Umbilical cord (tissue), 1 donor: ENCODE measurements at regions not wholly inside any gene's neighbourhood (a gene's known extent, or its start where the extent isn't known, plus 50 kb on each side); places are given as distances from the start of the nearest gene placed in this dataset.
A peak's percentile ranks its signal among the peaks of the same experiment; 100 is the strongest.

ENCODE experiments used
- DNase-seq: peaks from one replicate; pipeline ENCODE4 v3.0.0-alpha.2; 2015; ENCODE audit warnings: low spot score

DNA sequence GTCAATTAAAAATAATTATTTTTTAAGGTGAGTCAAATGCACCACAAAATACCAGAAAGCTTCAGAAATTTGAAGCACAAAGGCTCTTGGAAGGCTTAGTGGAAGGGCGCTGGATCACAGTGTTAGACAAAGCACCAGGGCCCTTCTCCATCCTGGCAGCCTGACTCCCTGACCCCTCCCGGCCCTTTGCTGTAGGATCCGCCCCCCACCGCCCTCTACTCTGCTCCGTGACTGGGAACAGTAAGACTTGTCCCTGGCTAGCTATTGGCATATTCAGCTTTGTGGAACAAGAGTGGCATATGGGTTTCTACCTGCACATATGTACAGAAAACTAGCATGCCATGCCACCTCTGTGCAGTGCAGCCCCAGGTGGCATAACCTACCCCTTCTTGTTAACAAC, 222.1 kb downstream of the SYK start:
- DNase-seq = no peak

DNA sequence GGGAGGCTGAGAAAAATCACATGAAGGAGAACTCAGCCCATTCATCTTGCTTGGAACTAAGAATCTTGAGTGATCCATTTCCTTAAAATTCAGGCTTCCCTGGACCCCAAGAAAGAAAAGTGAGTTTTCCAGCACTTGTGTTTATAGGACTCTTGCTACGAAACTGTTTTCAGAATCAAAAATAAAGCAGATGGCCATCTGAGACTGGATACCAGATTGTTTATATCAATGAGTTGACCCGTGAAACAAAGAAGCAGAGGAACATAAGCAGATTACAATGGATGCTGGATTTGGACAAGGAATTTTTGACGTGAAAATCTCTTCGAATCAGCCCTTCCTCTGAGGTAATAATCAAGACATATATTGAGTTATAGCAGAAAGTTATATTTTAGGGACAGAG, 223.2 kb downstream of the SYK start:
- DNase-seq = no peak

DNA sequence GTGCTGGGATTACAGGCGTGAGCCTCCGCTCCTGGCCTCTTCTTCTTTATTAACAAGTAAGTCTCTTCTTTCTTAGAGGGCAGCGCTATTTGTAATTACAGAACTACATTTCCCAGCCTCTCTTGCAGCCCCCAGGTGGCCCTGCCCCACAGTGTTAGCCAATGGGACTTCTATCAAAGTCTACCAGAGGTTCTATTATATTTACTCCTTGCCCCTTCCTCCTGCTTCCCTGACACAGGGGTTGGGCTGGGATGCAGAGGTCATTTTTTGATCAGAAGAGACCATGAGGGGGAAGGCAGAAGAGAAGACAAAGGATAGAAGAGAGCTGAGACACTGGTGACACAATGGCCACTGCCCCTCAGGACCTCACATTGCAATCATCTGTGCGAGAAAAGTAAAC, 224.2 kb downstream of the SYK start:
- DNase-seq = no peak

DNA sequence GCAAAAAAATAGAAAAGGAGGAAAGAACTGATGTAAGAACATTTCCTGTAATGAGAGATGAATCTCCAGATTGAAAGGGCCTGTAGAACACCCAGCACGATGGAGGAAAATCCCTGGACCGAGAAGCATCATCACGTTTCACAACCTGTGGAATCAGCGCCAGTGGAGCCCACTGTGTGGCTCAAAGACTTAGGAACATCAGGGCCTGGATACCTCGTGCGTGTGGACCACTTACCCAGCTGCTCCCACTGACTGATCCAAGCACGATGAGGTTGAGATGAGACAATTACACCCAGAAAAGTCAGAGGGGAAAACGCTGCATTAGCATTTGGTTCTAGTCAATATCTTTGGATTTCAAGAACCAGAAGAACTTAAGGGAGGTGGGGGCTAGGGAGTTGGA, 224.6 kb downstream of the SYK start:
- DNase-seq = no peak

DNA sequence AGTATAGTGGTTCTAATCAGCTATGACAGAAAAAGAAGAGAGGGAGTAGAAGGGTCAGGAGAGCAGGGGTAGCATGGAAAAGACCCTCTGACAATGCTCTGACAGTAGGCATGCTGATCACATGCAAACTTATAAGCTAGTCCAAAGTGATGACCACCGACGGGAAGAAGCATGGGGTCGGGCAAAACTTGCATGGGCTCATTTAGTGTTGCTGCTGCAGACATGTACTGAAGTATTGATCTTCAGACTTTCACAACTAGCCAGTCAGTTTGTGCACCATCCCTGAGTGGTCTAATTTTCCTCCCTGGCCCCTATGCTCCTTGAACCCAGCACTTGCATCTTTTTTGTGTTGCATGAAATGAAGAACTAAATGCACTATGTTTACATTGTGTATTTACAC, 225.4 kb downstream of the SYK start:
- no peak for DNase-seq

DNA sequence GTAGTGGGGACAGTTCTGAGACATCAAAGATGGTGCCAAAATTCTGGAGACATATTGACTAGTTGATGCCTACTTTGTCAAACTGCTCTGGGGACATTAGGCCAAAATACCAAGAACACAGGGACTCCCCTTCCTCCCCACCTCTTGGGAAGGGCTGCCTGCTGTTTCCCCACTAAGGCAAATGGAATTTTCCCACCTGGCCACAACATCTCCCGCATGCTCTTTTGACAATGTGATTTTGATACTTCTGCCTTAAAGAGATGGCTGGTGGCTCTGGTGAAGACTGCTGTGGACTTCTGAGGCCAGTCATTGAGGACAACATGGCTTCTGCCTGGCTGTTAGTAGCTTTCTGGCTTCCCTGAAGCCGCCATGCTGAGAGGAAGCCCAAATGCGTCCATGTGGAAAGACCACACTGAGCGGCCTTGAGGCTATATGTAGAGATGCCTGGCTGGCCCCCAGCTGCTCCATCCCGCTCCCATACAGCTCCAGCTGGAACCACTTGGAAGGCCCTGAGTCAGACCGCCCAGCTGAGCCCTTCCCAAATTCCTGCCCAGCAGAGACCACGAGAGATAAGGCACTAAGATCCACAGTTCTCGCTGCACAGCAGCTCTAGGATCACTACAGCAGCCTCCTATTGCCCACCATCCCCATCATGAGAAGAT, 226.7 kb downstream of the SYK start:
- no peak for DNase-seq

DNA sequence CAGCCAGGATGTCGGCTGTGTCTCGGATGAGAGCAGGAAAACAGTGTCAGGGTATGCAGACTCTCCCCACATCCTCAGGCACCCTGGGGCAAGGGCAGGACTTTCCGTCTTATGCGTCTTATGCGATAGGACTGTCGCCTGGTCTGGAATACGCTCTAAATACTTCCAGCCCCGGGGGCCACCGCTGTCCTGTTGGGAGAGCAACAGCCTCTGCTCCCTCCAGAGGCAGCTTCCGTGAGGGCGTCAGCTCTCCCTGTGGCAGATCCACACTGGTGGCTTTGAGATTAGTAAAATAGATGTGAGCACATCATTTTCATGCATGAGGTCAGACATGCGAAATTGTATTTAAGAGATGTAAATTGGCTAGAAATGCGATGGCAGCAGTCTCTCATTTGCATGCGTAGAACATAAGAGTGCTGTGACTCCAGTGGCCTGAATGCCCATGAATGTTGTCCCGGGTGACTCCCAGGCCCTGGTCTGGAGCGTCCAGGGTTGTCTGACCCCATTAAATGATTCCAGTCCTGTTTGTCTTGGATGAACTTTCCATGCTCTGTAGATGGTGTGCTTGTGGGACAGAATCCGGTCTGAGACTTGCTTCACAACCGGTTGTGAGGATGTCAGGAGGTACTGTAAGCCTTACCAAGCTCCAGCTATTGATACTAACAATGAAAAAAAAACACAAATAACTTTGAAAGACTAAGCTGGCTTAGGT, 228.2 kb downstream of the SYK start:
- DNase-seq = no peak

DNA sequence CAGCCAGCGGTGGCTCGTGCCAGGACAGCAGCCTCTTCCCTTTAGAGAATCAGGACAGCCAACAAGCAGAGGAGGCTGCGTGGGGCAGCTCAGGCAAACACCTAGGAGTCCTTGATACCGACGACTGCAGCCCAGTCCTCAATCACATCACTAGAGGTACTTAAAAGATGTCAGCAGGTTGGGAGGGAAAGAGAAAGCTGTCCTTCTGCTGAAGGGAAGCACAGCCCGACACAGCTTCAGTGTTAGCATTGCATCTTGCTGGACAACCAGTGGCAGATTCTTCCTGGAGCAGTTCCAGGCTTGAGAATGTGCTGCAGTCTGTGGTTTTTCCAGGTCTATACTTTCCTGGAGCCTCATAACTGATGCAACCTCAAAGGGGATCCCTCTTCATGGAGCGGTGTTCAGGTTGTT, 230.5 kb downstream of the SYK start:
- DNase-seq = peak; percentile 29

DNA sequence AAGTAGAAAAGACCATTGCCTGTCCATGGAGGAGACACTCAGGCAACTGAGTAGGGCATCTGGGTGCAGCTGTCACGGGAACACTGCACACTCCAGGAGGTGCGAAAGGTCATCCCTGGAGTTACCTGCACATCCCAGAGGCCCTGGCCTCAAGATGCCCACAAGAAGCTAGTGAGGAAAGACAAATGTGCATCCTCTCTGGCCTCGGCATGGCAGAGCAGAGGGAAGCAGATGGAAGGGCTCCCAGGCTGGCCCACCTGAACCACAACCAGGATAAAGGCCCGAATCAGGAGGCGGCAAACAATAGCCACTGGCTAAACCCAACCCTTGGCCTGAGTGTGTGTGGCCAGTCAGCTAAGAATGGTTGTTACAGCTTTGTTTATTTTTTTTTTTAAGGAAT, 231.7 kb downstream of the SYK start:
- no peak for DNase-seq

DNA sequence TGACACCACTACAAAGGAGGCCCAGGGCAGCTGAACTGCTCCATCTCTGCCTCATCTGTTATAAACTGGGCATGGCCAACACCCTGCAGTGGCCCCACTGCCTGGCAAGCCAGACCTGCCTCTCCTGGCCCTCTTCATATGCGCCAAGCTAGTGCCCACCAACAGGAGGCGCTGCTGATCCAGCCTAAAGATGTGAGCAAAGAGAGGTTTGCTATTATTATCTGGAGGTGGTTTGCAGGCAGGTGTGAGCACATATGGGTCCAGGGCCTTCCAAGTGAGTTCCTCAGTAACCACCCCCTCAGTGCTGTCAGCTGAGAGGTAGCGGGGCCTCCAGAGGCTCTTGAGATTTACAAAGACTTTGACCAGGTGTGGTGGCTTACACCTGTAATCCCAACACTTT, 232.2 kb downstream of the SYK start:
- no peak for DNase-seq

DNA sequence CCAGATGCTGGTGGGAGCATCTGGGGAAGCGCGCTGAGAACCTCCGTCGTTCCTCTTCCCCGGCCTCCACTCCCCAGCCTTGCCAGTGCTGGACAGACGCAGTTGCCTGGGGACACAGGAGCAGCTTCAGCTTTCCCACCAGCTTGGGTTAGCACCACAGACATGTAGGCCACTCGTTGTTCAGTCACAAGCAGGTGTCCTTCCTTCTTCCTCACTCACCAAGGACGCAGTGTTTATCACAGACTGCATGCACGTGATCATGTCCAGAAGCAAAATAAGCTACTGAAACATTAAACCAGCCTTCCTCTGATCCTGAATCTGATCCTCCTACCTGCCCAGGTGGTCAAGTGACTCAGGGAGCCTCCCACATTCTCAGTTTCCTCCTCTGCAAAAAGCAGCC, 232.9 kb downstream of the SYK start:
- DNase-seq = no peak

DNA sequence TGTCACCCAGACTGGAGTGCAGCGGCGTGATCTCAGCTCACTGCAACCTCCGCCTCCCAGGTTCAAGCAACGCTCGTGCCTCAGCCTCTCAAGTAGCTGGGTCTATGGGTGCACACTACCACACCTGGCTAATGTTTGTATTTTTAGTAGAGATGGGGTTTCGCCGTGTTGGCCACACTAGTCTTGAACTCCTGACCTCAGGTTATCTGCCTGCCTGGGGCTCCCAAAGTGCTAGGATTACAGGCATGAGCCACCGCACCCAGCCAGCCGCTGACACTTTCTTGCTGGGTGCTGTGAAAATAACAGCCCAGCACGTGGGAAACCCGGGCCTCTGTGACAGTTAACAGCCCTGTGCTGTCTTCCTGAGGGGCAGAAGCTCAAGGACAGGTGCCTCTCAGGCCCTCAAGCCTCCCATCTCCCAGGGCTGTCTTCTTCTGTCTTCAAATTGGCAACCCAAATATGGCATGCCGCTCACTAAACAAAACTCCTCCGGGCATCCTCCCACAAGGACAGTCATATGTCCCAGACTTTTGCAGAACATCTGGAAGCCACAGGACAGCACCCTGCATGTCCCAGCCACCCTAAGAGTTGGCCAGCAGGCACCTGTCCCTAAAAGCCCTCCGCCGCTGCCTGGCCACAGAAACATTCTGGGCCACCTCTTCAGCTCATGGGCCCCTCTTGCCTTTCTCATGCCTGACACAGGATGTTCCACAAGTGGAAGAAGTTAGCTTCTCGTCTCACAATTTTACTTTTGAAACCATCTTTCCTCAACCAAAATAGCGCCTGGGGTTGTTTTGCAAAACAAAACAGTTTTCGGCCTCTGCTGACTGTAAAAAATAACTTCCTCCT, 233.6 kb downstream of the SYK start:
- DNase-seq = no peak

DNA sequence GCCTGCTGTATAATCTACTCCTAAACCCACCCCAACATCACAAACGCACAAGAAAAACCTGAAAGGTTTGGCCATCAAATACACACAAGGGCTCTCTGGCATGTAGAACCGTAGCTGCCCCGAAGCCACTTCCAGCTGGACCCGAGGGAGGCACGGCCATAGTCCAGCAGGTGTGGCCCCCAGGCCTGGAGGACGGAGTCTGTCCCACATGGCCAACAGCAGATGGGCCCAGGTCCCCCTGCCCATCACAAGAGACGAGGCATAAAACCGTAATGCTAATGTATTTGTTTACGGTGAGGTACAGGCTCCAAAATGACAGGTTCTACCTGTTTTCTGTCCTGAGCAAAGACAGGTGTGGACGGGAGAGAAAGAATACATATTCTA, 234.2 kb downstream of the SYK start:
- peak; percentile 29 for DNase-seq

DNA sequence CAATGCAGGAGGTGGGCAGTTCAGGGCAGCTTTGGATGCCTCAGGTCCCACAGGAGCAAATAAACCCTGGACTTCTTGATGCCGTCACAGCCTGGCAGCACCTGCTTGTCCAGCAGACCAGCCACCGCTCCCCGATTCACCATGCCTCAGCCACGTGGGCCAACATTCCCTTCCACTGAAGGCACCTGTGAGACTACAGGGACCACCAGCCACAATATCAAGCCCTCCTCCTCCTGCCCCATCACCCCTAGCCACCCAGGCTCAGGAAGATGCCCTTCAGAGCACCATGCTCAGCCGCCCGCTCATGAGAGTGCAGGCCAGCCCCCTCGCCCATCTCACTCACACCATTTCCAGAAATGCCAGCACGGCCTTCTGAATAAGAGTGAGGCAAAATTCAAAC, 234.7 kb downstream of the SYK start:
- DNase-seq = no peak

DNA sequence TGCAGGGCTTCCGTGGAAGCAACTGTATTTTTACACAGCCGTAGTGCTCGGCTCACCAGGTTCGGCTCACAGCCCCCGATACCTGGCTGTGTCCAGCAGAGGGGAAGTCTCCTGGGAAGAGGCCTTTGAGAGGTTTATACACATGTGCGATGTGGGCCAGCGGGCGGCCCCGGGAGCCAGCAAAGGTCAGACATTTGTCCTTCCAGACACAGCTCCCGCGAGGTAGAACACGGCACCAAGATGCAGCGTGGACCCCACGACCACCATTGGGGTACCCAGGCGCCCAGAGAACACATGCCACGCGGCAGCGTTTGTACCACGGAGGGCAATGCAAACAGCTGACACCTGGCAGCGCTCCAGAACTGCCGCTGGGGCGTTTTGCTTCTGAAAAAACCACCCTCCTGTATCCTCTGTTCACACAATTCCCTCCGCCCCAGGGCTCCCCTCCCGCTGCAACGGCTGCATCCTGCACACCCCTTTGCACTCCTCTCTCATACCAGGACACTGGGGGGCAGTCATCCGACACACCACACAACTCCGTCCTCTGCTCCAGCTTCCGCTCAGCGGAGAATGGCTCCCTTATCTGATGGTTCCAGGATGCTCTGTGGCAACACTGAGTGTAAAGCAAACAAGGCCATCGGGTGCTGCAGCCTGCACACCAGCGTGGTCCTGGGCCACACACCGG, 235.3 kb downstream of the SYK start:
- peak; percentile 84 for DNase-seq

DNA sequence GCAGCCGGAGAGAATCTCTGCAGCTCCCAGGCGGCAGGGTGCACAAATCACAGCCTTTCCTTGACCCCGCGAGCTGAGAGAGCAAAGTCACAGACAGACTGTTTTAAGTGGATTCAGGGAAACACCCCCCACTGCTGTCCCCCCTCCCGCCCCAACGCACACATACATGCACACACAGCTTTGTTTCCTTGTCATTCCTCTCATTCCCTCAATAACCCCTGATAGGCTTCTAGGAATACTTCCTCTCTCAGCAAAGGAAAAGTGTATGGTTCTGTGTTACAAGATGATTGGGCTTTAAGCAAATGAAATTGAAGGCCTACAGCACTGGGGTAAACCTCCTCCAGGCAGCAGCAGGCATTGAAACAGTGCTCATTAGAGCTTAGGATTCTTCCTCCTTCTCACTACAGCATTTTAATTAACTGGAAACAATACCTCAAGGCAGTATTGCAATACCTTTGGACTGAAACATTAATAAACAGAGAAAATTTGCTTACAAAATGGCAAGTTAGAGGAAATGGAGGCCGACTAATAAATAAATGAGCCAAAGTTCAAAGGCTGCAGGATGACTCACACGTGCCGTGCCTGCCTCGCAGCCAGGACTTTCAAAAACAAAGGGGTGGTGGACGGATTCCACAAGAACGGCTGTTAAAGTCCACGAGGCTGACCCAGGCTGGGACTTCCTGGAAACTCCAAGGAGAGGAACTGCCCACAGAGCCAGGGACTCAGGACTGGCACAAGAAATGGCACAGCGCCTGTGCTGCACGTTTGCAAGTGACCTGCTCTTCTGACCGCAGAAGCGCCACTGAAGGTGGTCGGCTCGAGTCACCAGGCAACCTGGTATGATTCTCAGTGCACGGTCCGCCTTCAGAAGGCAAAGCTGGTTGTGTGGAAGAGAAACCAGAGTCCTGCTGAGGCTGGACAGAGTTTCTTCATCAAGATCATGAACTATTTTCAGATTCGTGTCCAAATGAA, 236.2 kb downstream of the SYK start:
- peak; percentile 25 for DNase-seq

DNA sequence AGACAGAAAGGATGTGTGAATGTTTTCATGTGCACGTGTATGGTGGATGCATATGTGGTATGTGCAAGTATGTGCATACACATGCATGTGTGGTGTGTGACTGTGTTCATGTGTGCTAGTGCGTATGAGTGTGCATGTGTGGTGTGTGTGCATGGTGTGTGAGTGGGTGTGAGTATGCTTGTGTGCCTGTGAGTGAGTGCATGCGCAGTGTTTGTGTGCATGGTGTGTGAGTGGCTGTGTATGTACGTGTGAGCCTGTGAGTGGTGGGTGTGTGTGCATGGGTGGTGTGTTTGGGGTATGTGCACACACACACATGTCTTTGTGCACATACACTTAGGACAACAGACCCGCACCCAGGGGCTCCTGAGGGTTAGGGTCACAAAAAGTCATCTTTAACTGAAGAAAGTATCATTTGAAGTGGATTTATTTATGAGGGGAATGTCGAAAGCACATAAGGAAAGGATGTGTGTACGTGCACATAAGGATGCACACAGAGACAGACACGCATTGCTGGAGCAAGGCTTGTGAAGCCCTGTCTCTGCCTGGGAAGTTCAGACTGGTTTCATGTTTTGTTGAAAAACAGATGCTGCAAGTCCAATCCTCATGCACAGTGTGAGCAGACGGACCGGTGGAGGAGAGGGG, 237.0 kb downstream of the SYK start:
- DNase-seq = peak; percentile 43

DNA sequence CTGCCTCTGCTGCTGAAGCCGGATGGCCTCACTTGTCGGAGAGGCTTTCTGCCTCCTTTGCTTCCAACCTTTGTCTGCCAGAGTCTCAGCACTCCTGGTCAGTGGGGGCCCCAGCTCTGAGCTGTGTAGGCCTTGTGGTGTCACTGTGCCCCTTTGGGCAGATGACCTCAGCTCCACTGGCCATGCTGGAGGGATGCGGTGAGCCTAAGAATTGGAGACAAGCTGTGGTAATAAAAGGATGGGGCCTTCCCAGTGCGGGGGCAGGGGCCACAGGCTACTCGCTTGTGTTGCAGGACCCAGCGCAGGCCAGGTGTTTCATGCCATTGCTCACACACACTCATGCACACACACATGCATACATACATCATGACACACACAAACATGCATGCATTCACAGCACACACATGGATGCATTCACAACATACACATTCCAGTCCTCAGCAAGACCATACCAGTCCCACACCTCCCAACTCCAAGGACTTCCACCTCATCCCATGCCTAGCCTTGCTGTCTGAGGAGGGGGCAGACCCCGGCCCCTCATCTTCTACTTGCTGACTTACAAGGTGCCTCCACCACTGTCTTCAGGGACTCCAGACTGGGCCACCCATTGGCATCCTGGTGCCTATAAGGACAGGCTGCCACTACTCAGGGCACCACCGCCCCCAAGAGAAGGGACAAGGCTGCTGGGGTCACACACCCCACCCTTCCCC, 237.7 kb downstream of the SYK start:
- DNase-seq = no peak

DNA sequence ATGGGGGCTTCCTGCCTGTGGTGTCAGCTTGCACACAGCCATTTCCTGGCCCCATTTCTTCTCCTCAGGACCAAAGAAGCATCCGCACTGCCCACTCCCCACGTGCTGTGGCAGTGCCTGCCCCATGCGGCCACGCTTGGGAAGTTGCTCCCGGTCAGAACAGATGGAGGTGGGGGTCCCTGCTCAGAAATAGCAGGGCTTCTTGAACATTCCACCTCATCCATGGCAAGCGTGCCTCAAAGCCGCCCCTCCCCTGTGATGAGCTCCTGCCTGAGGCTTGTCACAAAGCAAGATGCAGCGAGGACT, 238.2 kb downstream of the SYK start:
- no peak for DNase-seq
